IMR-90 (cell line): ENCODE measurements at regions not wholly inside any gene's neighbourhood (a gene's known extent, or its start where the extent isn't known, plus 50 kb on each side); places are given as distances from the start of the nearest gene placed in this dataset.

Experiments used
- ATAC-seq: fragments of 200-7000 bp; cut with Tn5 transposase; 2 replicates; pipeline ENCODE4 v1.9.1; 2020; ENCODE audit warnings: low read depth, mild to moderate bottlenecking, moderate library complexity
- BruUV-seq: library from RNA; stranded (reverse); fragments of 400-500 nt; replicated peaks from 2 replicates; lab custom pipeline; 2021; lab: Mats Ljungman, UMichigan
- CTCF ChIA-PET: fragments of 300-600 bp; formaldehyde crosslinking; extraction: SDS; loops from one replicate; lab custom pipeline; 2021; ENCODE audit warnings: antibody characterized with exemption; lab: Yijun Ruan, JAX
- POLR2A ChIA-PET: fragments of 300-600 bp; sonication (Branson Sonifier 250); formaldehyde crosslinking; loops from one replicate; lab custom pipeline; 2022; ENCODE audit warnings: antibody characterized with exemption; ENCODE audit not compliant: unreplicated experiment; lab: Charles Lee
- DNase-seq: peaks from one replicate; pipeline ENCODE4 v3.0.0; 2013
- H2AFZ ChIP-seq: replicated peaks from 2 replicates; pipeline ENCODE3; 2013; ENCODE audit warnings: low read length, mild to moderate bottlenecking; ENCODE audit not compliant: poor library complexity
- H2AK5ac ChIP-seq: 2 replicates; pipeline ENCODE4 v1.6.1; 2013; ENCODE audit warnings: low read depth, low read length, inconsistent platforms
- H2AK9ac ChIP-seq: replicated peaks from 2 replicates; pipeline ENCODE3; 2013; ENCODE audit warnings: mild to moderate bottlenecking, low read depth, low read length, moderate library complexity; ENCODE audit not compliant: poor library complexity
- H2BK120ac ChIP-seq: 2 replicates; pipeline ENCODE4 v1.6.1; 2013; ENCODE audit warnings: low read depth, low read length, inconsistent platforms
- H2BK15ac ChIP-seq: 3 replicates; pipeline ENCODE4 v1.6.1; 2013; ENCODE audit warnings: low read depth, low read length, inconsistent platforms
- H2BK20ac ChIP-seq: 2 replicates; pipeline ENCODE4 v1.6.1; 2013; ENCODE audit warnings: low read depth, mild to moderate bottlenecking, inconsistent platforms, low read length, moderate library complexity
- H2BK5ac ChIP-seq: 2 replicates; pipeline ENCODE4 v1.6.1; 2013; ENCODE audit warnings: mild to moderate bottlenecking, low read depth, low read length, inconsistent platforms; ENCODE audit not compliant: poor library complexity, severe bottlenecking
- H3K14ac ChIP-seq: replicated peaks from 2 replicates; pipeline ENCODE4 v1.6.1; 2013; ENCODE audit warnings: low read depth, low read length, inconsistent platforms
- H3K18ac ChIP-seq: 2 replicates; pipeline ENCODE4 v1.6.1; 2013; ENCODE audit warnings: low read depth, low read length, control low read depth
- H3K23ac ChIP-seq: 2 replicates; pipeline ENCODE4 v1.6.1; 2013; ENCODE audit warnings: low read depth, low read length, inconsistent platforms
- H3K27ac ChIP-seq: 2 replicates; pipeline ENCODE4 v1.5.1; 2013; ENCODE audit warnings: mild to moderate bottlenecking, control low read depth, low read length; ENCODE audit not compliant: insufficient read depth
- H3K27me3 ChIP-seq: 2 replicates; pipeline ENCODE4 v1.6.1; 2013; ENCODE audit warnings: low read length; ENCODE audit not compliant: control insufficient read depth, insufficient read depth
- H3K36me3 ChIP-seq: 2 replicates; pipeline ENCODE4 v1.6.1; 2013; ENCODE audit warnings: low read length, mixed read lengths; ENCODE audit not compliant: control insufficient read depth, insufficient read depth
- H3K4ac ChIP-seq: 2 replicates; pipeline ENCODE4 v1.6.1; 2013; ENCODE audit warnings: low read depth, low read length, inconsistent platforms
- H3K4me1 ChIP-seq: 2 replicates; pipeline ENCODE4 v1.6.1; 2013; ENCODE audit warnings: low read length, mixed read lengths; ENCODE audit not compliant: control insufficient read depth, insufficient read depth
- H3K4me2 ChIP-seq: 2 replicates; pipeline ENCODE4 v1.6.1; 2013; ENCODE audit warnings: low read depth, mild to moderate bottlenecking, control low read depth, low read length, moderate library complexity
- H3K4me3 ChIP-seq: 2 replicates; pipeline ENCODE4 v1.5.1; 2013; ENCODE audit warnings: low read depth, mild to moderate bottlenecking, control low read depth, low read length, moderate library complexity; ENCODE audit not compliant: insufficient read depth
- H3K56ac ChIP-seq: 2 replicates; pipeline ENCODE4 v1.6.1; 2013; ENCODE audit warnings: low read length, inconsistent platforms; ENCODE audit not compliant: insufficient read depth; ENCODE audit errors: extremely low read depth
- H3K79me1 ChIP-seq, 2 experiments: 2 replicates each; pipeline ENCODE4 v1.6.1; 2013; ENCODE audit warnings: low read length in 2 of 2, inconsistent platforms in 1 of 2, low read depth in 1 of 2
- H3K9ac ChIP-seq: 2 replicates; pipeline ENCODE4 v1.6.1; 2013; ENCODE audit warnings: low read depth, low read length, control low read depth
- H3K9me1 ChIP-seq: 2 replicates; pipeline ENCODE4 v1.6.1; 2013; ENCODE audit warnings: low read length, inconsistent platforms; ENCODE audit not compliant: insufficient read depth
- H3K9me3 ChIP-seq: 2 replicates; pipeline ENCODE4 v1.6.1; 2013; ENCODE audit warnings: low read length; ENCODE audit not compliant: control insufficient read depth, insufficient read depth
- H4K20me1 ChIP-seq: 2 replicates; pipeline ENCODE4 v1.6.1; 2013; ENCODE audit warnings: low read length, inconsistent platforms; ENCODE audit not compliant: insufficient read depth
- H4K5ac ChIP-seq: 2 replicates; pipeline ENCODE4 v1.6.1; 2013; ENCODE audit warnings: mild to moderate bottlenecking, low read depth, low read length, control low read depth
- H4K8ac ChIP-seq, 2 experiments: 2 replicates each; pipeline ENCODE4 v1.6.1; 2013; ENCODE audit warnings: low read depth in 2 of 2, low read length in 2 of 2, control low read depth in 1 of 2, inconsistent platforms in 1 of 2
- H4K91ac ChIP-seq: 2 replicates; pipeline ENCODE4 v1.6.1; 2013; ENCODE audit warnings: low read depth, low read length, inconsistent platforms; ENCODE audit not compliant: insufficient read depth
- BHLHE40 ChIP-seq: fragments of 150-350 bp; IDR thresholded peaks from 2 replicates; pipeline ENCODE4 v1.6.1; 2016; ENCODE audit warnings: mild to moderate bottlenecking, low read depth, low read length
- FOS ChIP-seq: fragments of 150-350 bp; IDR thresholded peaks from 2 replicates; pipeline ENCODE4 v1.6.1; 2016; ENCODE audit warnings: low read depth, low read length
- MAFK ChIP-seq: IDR thresholded peaks from 2 replicates; pipeline ENCODE4 v1.6.1; 2012; ENCODE audit warnings: low read depth, low read length, improper control_type of control experiment
- MAZ ChIP-seq: IDR thresholded peaks from 2 replicates; pipeline ENCODE4 v1.6.1; 2012; ENCODE audit warnings: low read depth, mild to moderate bottlenecking, low read length, improper control_type of control experiment, moderate library complexity, borderline replicate concordance
- MXI1 ChIP-seq: IDR thresholded peaks from 2 replicates; pipeline ENCODE4 v1.6.1; 2012; ENCODE audit warnings: low read depth, mild to moderate bottlenecking, low read length, moderate library complexity, borderline replicate concordance
- NFE2L2 ChIP-seq: fragments of 150-350 bp; IDR thresholded peaks from 2 replicates; pipeline ENCODE4 v1.6.1; 2016; ENCODE audit warnings: low read depth, mild to moderate bottlenecking, low read length
- POLR2A ChIP-seq: IDR thresholded peaks from 2 replicates; pipeline ENCODE4 v1.6.1; 2012; ENCODE audit warnings: mild to moderate bottlenecking, low read depth, low read length
- RCOR1 ChIP-seq: IDR thresholded peaks from 2 replicates; pipeline ENCODE4 v1.6.1; 2012; ENCODE audit warnings: mild to moderate bottlenecking, low read length, improper control_type of control experiment; ENCODE audit not compliant: insufficient replicate concordance
- RFX5 ChIP-seq: IDR thresholded peaks from 2 replicates; pipeline ENCODE4 v1.8.0; 2012; ENCODE audit warnings: low read depth, mild to moderate bottlenecking, low read length, moderate library complexity
- WGBS, 2 experiments: methylation state at CpG; one replicate each; pipeline versions ENCODE4 v1.1.5 to v1.1.7; 2013; ENCODE audit warnings: missing lambda C conversion rate in 2 of 2; ENCODE audit not compliant: insufficient read length in 1 of 2; ENCODE audit errors: extremely low coverage in 2 of 2; 5-methylcytosine and 5-hydroxymethylcytosine counted together
- dilution Hi-C: fragments of 300-500 bp; cut with HindIII; formaldehyde crosslinking; loops from one replicate; pipeline ENCODE4 v1.14.3; 2018; ENCODE audit warnings: low sequenced_read_pairs; ENCODE audit not compliant: unreplicated experiment
- in situ Hi-C: fragments of 300-500 bp; cut with MboI; formaldehyde crosslinking; loops from 3 replicates; pipeline ENCODE4 v1.14.3; 2019; ENCODE audit warnings: low sequenced_read_pairs, inconsistent platforms, mixed read lengths
- intact Hi-C: fragments of 100-400 bp; cut with micrococcal nuclease; formaldehyde crosslinking; loops from 2 replicates; pipeline ENCODE4 v1.10.0; 2022
- TF ChIP-seq, protein P1 (sequence below): fragments of 150-350 bp; IDR thresholded peaks from 2 replicates; pipeline ENCODE4 v1.6.1; 2016; ENCODE audit warnings: low read depth, mild to moderate bottlenecking, low read length, moderate library complexity, borderline replicate concordance
- TF ChIP-seq, protein P2 (sequence below): fragments of 150-350 bp; IDR thresholded peaks from 2 replicates; pipeline ENCODE4 v1.6.1; 2017; ENCODE audit warnings: mild to moderate bottlenecking, antibody characterized with exemption, low read length, low read depth
- TF ChIP-seq, protein P3 (sequence below): conservative IDR thresholded peaks from 2 replicates; pipeline ENCODE4 v1.5.1; 2012; ENCODE audit warnings: mild to moderate bottlenecking, low read depth, low read length, improper control_type of control experiment

DNA sequence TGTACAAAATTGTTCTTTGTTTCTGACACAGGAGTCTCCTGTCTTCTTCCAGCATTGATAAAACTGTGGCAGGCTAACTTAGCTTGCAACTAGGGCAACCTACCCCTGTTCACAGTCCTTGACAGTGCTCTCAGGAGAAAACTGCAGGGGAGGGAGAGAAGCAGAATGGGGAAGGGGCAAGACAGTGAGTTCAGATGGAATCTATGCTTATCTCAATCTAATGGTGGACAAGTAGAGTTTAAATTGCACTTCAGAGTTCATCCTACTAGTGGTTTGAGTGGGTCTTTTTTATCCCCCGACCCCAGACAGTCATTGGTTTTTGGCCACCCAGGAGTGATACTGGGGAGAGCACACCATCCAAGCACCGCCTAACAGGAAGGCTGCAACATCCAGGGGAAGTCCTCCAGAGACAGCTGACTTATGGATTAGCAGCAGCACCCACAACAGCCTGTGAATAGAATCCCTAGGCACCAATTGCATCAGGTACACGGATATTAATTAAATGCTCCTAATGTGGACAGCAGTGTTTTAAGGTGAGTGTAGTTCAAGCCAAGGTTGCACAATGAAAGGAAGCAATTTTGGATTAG lies 236.6 kb downstream of the NHLRC3 start:
- Histone ChIP-seq H3K27ac (no peak overlapping the region), H3K4me1 (no peaks in the 10 kb centered on the region), H3K9me3 (no peaks in the 10 kb centered on the region), H3K56ac (no peak overlapping the region), H2BK20ac (no peak overlapping the region), H2AK5ac (no peak overlapping the region), H2BK120ac (no peak overlapping the region), H4K20me1 (no peaks in the 10 kb centered on the region), H3K4ac (no peak overlapping the region), H3K4me2 (no peak overlapping the region), H3K79me1 (no peaks in the 10 kb centered on the region), H3K27me3 (peaks cover 2% of the 10 kb centered on the region), H4K8ac (no peak overlapping the region), H3K9me1 (no peaks in the 10 kb centered on the region), H2AFZ (no peak overlapping the region), H4K91ac (no peak overlapping the region), H3K9ac (no peak overlapping the region), H3K36me3 (no peaks in the 10 kb centered on the region), H2BK15ac (no peak overlapping the region), H3K4me3 (no peak overlapping the region), H3K18ac (no peak overlapping the region), H4K5ac (no peak overlapping the region), H2BK5ac (no peak overlapping the region), H3K14ac (no peak overlapping the region), H2AK9ac (no peak overlapping the region), H3K23ac (no peak overlapping the region)
- dilution Hi-C loops: no loop called here
- ATAC-seq (no peak), DNase-seq (no peak)
- CTCF ChIA-PET: interaction anchor here (1.1 kb wide), 1 partner anchor 10 kb away, joined by 3 read pairs; no protein-coding TSS in a partner anchor
- BruUV-seq: no TSS peak
- TF ChIP-seq MAFK (no peak), BHLHE40 (no peak), FOS (no peak), RCOR1 (no peak), RFX5 (no peak), MXI1 (no peak), NFE2L2 (no peak), MAZ (no peak), POLR2A (no peak)
- TF ChIP-seq, protein P1, sequence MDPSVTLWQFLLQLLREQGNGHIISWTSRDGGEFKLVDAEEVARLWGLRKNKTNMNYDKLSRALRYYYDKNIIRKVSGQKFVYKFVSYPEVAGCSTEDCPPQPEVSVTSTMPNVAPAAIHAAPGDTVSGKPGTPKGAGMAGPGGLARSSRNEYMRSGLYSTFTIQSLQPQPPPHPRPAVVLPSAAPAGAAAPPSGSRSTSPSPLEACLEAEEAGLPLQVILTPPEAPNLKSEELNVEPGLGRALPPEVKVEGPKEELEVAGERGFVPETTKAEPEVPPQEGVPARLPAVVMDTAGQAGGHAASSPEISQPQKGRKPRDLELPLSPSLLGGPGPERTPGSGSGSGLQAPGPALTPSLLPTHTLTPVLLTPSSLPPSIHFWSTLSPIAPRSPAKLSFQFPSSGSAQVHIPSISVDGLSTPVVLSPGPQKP: no peak
- TF ChIP-seq, protein P2, sequence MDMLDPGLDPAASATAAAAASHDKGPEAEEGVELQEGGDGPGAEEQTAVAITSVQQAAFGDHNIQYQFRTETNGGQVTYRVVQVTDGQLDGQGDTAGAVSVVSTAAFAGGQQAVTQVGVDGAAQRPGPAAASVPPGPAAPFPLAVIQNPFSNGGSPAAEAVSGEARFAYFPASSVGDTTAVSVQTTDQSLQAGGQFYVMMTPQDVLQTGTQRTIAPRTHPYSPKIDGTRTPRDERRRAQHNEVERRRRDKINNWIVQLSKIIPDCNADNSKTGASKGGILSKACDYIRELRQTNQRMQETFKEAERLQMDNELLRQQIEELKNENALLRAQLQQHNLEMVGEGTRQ: no peak
- TF ChIP-seq, protein P3, sequence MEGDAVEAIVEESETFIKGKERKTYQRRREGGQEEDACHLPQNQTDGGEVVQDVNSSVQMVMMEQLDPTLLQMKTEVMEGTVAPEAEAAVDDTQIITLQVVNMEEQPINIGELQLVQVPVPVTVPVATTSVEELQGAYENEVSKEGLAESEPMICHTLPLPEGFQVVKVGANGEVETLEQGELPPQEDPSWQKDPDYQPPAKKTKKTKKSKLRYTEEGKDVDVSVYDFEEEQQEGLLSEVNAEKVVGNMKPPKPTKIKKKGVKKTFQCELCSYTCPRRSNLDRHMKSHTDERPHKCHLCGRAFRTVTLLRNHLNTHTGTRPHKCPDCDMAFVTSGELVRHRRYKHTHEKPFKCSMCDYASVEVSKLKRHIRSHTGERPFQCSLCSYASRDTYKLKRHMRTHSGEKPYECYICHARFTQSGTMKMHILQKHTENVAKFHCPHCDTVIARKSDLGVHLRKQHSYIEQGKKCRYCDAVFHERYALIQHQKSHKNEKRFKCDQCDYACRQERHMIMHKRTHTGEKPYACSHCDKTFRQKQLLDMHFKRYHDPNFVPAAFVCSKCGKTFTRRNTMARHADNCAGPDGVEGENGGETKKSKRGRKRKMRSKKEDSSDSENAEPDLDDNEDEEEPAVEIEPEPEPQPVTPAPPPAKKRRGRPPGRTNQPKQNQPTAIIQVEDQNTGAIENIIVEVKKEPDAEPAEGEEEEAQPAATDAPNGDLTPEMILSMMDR: no peak
- POLR2A ChIA-PET: no interaction called here
- WGBS, 2 experiments: 57% methylated on average over 1 of the region's 3 CpGs; no CpG with 5 or more reads in 1 of the 2 experiments
- intact Hi-C loops: no loop called here
- in situ Hi-C loops: no loop called here
